T-helper 1 cell (primary cell): ENCODE measurements at regions not wholly inside any gene's neighbourhood (a gene's known extent, or its start where the extent isn't known, plus 50 kb on each side); places are given as distances from the start of the nearest gene placed in this dataset.
"Not testable (repeated sequence)": the region's sequence is repeated elsewhere in the genome, so short reads cannot be mapped to it uniquely, and the experiment has no call there.

Experiments used
- DNase-seq, 5 donors: peaks; one replicate each; pipeline ENCODE4 v3.0.0-alpha.2; 2012 to 2020

DNA sequence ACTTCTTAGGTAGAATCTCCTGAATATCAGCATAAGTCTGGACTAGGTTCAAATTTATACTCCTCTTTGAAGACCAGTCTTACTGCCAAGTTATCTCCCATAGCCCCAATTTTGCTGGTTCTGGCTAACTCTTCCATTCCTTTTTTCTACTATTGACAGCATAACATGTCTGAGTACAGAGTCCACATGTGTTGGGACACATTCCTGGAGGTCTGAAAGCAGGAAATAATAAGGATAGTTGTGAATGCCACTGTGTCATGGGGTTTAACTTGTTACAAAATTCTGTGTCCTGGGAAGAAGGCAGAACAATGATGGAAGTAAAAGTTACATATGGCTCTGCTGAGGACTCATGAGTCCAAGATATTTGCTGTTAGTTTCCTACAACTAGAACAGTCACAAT, 57.4 kb upstream of the ZBTB20 start:
- DNase-seq: no peak

- DNase-seq: no peak
Measured at GRCh38 chr3:115208066-115208750, 61.1 kb upstream of the ZBTB20 start.

DNA sequence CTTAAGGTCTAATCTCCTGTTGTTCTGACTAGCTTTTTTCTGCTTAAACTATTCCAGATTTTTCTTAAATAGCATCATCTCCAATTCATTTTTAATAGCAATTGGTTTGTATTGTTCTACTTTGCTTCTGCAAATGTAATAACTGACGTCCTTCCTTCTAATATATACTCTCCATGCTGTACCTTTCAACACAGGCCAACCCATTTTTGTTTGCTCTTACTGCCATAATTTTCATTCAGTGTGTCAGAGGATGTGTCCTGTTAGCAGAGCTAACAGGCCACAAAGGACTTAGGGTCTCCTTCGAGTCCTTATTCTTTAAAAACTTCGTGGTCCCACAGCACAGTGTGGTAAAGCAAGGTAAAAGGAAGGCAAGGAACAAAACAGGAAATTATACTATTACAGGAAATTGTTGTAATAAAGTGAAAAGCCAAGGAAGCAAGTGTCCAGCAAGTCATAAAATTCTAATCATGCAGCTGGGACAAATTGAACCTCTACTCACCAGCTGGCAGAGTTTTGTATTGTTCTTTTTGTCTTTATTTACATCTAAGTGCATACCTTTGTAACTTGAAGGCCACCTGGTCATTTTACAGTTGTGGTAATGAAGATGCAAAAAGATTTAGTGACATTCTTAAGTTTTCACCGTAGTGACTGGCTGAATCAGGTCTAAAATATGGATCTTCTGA, 64.9 kb upstream of the ZBTB20 start:
- no peak for DNase-seq

GRCh38 chr3:115212615-115213014, 65.5 kb upstream of the ZBTB20 start:
- no peak for DNase-seq

DNA sequence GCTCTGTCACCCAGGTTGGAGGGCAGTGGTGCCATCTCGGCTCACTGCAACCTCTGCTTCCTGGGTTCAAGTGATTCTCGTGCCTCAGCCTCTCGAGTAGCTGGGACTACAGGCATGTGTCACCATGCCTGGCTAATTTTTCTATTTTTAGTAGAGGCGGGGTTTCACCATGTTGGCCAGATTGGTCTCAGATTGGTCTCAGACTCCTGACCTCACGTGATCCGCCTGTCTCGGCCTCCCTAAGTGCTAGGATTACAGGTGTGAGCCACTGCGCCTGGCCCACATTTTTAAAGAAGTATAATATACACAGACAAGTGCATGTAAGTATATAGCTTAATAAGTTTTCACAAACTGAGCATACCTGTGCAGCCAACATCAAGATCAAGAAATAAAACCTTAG, 66.0 kb upstream of the ZBTB20 start:
- not testable (repeated sequence) for DNase-seq

GRCh38 chr3:115217292-115217677, 70.2 kb upstream of the ZBTB20 start:
- no peak for DNase-seq

DNA sequence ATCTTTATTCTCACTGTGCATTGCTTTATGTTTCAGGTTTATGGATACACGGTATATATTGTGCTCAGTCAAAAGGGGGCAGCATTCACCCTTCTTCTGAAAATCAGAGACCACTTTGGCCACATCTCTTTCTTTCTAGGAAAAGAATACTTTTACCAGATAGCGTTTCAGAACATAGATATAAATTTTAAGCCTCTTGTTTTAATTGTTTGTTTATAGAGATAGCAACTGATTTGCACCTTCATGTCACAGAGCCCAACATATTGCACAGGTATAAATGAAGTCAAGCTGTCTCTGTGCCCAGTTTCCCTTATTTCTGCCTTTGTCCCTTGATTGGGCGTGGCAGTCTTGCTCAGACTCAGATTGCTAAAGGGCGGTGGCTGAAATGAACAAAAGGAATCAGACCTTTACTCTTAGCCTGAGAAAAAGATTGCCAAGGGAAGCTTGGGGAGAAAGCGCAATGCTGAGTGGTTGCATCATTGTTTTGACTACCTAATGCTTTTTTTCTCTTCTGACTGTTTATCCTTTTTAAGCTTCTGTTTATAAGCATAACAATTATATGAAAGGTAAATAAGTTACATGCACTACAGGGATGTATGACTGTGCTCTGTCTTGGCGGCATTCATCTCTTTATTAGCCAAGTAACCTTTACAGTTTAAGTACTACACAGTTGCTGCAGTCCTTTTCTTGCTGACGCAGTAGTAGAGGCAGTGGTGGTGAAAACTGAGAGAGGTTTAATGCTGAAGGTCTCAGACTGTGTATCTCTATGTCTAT, 70.8 kb upstream of the ZBTB20 start:
- DNase-seq: peak in 2 of 5 donors; percentile 5 to 9

DNA sequence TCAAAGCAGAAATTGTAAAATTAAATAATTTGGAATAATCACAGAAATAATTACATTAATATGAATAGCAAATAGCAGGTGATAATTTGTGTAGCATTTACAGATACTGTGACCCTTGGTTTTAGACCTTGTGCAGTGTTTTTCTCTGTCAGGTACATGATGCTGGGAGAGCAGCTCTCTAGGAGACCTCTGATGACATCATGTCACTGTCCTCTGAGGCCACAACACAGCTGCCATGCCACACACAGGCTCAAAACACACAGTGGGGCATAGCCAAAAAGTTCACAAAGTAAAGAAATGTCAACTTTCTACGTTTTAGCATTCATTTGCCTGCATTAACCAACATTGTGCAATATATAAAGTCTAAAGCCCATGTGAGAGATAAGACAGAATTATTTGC, 71.8 kb upstream of the ZBTB20 start:
- DNase-seq: no peak

DNA sequence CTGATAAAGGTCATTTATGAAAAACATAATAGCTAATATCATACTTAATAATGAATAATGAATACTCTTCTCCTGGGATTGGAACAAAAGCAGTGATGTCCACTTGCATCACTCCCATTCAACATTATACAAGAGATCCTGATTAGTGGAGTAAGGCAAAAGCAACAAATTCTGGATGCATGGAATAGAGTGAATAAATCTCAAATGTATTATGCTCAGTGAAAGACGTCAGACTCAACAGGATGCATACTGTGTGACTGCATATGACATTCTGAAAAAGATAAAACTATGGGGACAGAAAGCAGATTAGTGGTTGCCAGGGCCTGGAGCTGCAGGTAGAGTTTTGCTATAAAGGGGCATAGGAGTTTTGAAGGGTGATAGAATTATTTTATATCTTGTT, 77.6 kb upstream of the ZBTB20 start:
- no peak for DNase-seq

- no peak for DNase-seq
Measured at GRCh38 chr3:115226844-115227445, 79.9 kb upstream of the ZBTB20 start.

DNA sequence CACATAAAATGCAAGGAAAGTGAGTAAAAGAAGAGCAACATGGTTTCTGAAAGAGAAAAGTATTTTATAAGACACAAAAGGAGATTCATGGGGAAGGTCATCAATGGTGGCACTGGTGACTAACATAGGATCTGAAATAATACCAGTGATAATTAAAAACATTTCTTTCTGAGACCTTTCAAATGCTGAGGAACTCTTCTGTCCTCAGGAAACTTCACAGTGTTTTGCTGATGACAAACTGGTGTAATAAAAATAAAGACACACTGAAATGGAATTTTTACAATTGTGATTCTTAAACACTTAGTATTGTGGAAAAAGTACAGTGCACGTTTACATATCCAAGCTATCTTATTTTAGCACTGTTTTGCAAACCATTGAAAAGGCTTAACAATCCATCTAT, 80.4 kb upstream of the ZBTB20 start:
- DNase-seq: no peak

DNA sequence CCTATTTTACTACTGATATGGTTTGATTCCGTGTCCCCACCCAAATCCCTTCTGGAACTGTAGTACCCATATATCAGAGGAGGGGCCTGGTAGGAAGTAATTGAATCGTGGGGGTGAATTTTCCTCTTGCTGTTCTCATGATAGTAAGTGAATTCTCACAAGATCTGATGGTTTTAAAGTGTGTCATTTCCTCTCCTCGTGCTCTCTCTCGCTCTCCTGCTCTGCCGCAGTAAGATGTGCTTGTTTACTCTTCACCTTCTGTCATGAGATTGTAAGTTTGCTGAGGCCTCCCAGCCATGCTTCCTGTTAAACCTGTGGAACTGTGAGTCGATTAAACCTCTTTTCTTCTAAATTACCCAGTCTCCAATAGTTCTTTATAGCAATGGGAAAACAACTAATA, 81.2 kb upstream of the ZBTB20 start:
- DNase-seq: no peak

- no peak for DNase-seq
Measured at GRCh38 chr3:115232167-115232566, 85.1 kb upstream of the ZBTB20 start.

GRCh38 chr3:115233021-115233420, 85.9 kb upstream of the ZBTB20 start:
- DNase-seq: no peak

GRCh38 chr3:115236496-115236895, 89.4 kb upstream of the ZBTB20 start:
- no peak for DNase-seq

DNA sequence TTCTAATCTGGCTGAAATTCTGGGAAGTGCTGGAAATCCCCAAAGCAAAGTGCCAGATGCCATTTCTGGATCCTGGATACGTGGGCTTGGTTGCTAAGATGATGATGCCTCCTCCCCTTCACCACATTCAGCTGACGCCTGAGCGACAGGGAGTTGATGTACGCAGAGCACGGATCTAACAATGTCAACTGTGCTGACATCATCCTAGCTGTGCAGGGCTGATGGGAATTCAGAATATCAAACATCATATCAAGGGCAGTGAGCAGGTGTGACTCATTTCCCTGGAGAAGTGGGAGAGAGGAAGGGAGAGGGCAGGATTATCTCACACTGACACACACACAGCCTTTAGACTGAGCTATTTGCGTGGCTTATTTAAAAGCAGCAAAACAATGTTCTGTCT, 92.6 kb upstream of the ZBTB20 start:
- no peak for DNase-seq

GRCh38 chr3:115244350-115244749, 97.3 kb upstream of the ZBTB20 start:
- no peak for DNase-seq

GRCh38 chr3:115245438-115245837, 98.3 kb upstream of the ZBTB20 start:
- DNase-seq: no peak

- DNase-seq: no peak
Measured at GRCh38 chr3:115245899-115246298, 98.8 kb upstream of the ZBTB20 start.

DNA sequence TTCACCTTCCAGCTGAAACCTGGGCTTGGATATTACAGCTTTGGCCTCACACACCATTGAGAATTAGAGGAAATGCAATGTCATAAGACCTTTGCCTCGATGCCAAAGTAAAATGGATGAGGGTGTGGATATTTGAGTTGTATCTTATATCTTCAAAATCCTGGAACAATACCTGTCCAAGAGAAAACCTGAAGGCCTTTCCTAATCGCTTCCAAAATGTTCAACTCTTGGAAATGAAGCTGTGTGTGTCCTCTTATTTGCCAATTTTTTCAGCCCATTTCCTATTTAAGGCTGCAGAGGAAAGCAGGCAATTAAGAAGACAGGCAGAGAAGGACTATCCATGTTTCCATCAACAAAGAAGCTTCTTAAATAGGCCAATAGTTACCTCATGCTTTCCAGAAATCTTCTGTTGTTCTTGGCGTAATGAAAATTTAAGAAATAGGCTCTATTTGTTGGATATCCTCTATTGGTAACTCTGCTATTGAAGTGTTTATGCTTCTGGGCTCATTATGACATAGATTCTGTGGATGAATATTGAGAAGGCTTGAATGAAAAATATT, 99.5 kb upstream of the ZBTB20 start:
- DNase-seq: no peak

DNA sequence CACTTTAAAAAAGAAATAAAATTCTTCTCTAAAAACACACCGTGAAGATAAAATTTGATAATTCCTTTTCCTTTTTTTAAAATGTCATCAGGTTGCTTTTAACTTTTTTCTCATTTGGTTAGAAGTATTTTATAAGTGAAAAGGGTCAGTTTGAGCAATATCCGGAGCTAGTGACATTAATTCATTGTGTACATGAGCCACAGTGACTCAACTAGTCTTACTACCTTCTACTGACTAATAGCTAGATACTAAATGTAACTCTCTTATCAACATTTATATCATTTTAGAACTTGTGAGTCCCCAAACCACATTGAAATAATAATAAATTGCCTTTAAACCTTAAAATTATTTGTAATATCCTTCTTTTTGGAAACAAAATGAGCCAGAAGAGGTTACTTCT, 101.2 kb upstream of the ZBTB20 start:
- no peak for DNase-seq

GRCh38 chr3:115251509-115251908, 104.4 kb upstream of the ZBTB20 start:
- no peak for DNase-seq

- DNase-seq: no peak
Measured at GRCh38 chr3:115252679-115253078, 105.6 kb upstream of the ZBTB20 start.
